Left renal cortex interstitium (tissue), 4 donors: ENCODE measurements at regions not wholly inside any gene's neighbourhood (a gene's known extent, or its start where the extent isn't known, plus 50 kb on each side); places are given as distances from the start of the nearest gene placed in this dataset.
"Not testable (repeated sequence)": the region's sequence is repeated elsewhere in the genome, so short reads cannot be mapped to it uniquely, and the experiment has no call there.

Source experiments
- DNase-seq, 4 donors: peaks; one replicate each; pipeline ENCODE4 v3.0.0-alpha.2; 2013; ENCODE audit warnings: low read depth in 4 of 4, low spot score in 2 of 4, missing footprints in 1 of 4

DNA sequence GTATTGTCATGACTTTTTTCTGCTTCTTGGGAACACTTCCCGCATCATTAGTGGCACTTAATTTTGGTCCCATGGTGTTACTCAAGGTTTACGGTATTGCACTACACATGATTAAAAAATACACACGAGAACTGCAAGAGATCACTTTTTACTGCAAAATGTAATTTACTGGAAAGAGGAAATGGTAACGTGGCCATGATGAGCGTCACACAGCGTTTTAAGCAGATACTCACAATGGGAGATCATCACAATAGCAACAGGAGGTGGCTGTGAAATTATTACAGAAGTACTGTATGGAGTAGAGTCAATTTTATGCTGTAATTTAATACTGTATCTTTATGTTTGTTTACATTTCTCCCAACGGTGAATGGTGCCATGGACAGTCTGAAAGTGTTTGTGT, 1510.3 kb downstream of the AMY1C start:
- no peak for DNase-seq

- DNase-seq, result no peak
These were observed 1521.3 kb downstream of the AMY1C start for GRCh38 chr1:105270966-105271365.

- not testable (repeated sequence) for DNase-seq
These were observed 1522.7 kb downstream of the AMY1C start for GRCh38 chr1:105272376-105272775.

DNA sequence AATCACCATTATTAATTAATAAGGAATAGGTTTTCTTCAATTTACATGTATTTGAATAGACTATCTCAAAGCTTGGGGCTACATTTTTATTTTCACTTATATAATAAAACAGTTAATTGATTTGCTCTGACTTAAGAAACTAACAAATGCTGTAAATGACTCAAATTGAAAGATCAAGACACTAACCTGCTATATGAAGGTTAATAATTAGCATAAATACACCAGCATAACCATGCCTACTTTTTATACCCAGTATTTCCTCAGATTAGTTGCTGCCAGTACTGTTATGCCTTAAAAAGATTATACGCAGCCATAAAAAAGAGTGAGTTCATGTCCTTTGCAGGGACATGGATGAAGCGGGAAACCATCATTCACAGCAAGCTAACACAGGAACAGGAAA, 1545.1 kb downstream of the AMY1C start:
- no peak for DNase-seq

GRCh38 chr1:105310063-105310462, 1560.4 kb downstream of the AMY1C start:
- no peak for DNase-seq

DNA sequence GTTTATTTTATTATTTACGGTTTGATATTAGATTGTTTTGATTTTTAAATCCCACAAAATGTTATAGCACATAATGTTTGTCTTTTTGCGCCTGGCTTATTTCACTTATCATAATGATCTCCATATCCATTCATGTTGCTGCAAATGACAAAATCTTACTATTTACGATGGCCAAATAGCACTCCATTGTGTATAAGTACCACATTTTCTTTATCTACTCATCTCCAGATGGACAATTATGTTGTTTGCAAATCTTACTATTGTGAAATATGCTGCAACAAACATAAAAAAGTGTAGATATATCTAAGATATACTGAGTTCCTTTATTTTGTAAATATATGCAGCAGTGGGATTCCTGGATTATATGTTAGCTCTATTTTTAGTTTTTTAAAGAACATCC, 1568.3 kb downstream of the AMY1C start:
- no peak for DNase-seq

DNA sequence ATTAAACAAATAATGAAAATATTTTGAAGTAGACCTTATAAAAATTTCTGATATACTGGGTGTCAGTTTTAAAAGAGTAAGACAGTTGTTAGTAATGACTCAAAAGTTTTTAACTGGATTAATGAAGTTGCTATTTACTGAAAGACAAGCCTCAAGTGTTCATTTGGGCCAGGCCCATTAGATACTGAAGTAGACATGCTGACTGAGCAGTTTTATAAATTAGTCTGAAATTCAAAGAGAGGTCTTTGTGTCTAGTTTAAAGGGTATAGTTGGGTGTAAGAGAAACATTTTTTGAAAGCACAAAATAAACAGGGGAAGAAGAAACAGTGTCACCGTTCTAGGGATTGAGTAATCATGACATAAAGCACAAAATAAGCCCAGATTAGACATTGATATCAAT, 1577.2 kb downstream of the AMY1C start:
- no peak for DNase-seq

- no peak for DNase-seq
These were observed 1587.7 kb downstream of the AMY1C start for GRCh38 chr1:105337420-105337819.

DNA sequence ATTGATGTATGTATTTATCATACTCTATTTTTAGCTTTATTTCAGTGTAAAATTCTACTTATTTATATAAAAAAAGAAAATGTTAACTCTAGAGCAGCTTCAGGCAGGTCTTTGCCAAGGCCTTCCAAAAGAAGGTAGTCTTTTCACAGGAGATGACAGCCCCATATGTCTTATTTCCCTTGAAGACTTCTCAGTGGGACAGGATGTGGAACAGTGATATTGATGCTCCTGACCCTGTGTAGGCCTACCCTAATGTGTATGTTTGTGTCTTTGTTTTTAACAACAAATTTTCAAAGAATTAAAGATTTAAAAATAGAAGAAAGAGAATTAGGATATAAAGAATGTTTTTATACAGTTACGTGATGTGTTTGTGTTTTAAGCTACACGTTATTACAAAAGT, 1593.6 kb downstream of the AMY1C start:
- no peak for DNase-seq

DNA sequence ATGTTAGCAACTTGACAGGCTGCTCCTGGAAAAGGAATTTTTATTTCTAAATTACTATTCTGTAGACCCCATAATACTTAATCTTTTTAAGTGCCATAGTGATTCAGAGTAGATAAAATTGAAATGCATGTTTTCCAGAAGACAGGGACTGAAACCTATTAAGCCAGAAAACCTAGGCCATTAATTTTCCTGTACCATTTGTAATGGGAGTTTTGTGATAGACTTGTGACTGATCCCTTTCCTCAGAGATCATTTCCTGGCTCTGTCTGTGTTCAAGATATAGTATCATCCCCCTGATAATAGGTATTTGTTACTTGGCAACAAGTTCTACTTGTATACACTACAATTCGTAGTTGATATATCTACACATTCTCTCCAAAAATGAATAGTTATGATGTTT, 1609.8 kb downstream of the AMY1C start:
- no peak for DNase-seq

GRCh38 chr1:105362438-105362837, 1612.7 kb downstream of the AMY1C start:
- DNase-seq, result no peak

DNA sequence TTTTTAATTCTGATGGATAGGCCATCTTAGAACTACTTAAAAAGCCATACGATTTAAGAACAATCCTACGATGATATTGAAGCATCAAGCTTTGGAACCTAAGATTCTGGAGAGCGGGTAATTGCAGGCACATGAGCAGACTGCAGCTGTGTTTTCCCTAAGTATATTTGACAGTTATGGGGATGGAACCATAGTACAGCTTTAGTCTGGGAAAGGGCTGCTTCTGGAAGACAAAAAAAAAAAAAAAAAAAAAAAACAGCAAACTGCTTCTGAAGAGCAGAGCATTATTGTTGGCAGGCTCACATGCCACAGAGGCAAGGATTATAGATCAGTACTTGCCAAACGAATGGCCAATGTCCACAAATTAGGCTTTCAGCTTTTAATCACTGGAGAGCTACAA, 1618.7 kb downstream of the AMY1C start:
- no peak for DNase-seq

DNA sequence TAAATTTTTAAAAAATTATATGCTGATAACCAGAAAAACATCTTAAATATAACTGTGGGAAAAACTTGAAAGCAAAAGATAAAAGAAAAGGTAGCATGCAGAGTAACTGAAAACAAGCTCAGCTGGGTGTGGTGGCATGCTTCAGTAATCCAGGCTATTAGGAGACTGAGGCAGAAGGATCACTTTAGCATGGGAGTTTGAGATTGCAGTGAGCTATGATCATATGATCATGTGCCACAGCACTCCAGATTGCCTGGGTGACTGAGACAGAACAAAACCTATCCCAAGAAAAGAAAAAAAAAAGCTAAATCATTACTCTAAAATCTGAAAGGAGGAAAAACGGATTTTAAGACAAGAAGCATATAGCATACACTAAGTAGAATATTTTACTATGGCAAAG, 1624.0 kb downstream of the AMY1C start:
- no peak for DNase-seq

- DNase-seq, result no peak
These were observed 1636.8 kb downstream of the AMY1C start for GRCh38 chr1:105386489-105386888.

- no peak for DNase-seq
These were observed 1646.3 kb downstream of the AMY1C start for GRCh38 chr1:105396001-105396400.

DNA sequence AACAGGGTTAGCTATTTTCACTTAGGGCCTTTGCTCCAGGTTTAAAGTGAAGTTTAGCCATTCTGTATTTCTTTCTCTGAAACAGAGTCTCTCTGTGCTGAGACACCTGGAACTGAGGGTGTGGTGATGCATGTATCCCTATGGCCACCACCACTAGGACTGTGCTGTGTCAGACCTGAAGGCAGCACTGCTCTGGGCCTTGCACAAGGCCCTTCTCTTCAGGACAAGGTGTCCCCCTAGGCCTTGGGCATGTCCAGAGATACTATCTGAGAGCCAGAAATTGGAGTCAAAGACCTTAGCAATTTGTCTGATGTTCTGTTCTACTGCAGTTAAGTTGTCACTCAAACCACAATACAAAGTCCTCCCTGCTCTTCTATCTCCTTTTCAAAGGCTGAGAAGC, 1649.2 kb downstream of the AMY1C start:
- no peak for DNase-seq

DNA sequence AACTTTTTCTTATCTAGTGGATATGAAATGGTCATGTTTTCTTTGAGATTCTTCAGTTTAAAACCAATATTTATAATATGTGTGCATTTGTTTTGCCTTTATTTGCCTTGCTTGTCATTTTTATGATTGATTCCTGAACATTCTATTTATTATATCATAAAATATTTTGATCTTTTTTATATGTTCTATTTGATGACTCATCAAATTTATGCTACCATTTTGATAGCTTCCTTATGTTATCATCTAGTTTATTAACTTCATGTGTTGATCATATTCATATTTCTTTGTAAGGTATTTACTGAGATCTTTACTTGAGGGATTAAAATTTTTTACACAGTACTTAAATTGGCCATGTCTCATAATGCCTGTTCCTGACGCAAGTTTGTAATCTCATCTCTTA, 1650.0 kb downstream of the AMY1C start:
- no peak for DNase-seq

DNA sequence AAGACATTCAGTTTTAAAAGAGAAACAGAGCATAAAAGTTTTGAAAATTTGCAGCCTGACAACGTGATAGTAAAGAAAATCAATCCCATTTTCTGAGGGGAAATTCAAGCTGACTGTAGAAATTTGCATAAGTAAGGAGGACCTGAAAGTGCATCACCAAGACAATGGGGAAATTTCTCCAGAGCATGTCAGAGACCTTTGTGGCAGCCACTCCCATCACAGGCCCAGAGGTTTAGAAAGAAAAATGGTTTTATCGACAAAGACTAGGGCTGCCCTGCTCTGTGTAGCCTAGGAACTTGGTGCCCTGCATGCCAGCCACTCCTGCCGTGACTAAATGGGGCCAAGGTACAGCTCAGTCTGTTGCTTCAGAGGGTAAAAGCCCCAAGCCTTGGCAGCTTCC, 1640.2 kb upstream of the PRMT6 start:
- DNase-seq, result no peak

DNA sequence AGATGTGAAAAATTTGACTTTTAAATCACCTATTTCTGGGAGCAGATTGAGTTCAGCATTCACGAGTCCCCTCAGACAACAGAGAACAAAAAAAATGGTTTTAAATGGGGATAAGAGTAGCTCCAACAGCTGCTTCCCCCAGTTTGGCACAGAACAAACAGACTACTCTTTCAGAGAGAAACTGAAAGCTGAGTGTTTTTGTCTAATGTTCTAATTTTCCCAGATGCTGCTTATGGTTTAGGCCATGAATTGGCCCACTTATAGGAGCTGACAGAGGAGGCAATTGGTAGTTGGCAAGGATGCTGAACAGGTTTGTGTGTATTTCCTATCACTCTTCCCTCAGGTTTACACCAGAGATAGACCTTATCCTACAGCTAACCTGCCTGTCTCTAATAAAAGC, 1637.4 kb upstream of the PRMT6 start:
- DNase-seq, result no peak

- DNase-seq, result no peak
These were observed 1628.9 kb upstream of the PRMT6 start for GRCh38 chr1:105427543-105427942.

DNA sequence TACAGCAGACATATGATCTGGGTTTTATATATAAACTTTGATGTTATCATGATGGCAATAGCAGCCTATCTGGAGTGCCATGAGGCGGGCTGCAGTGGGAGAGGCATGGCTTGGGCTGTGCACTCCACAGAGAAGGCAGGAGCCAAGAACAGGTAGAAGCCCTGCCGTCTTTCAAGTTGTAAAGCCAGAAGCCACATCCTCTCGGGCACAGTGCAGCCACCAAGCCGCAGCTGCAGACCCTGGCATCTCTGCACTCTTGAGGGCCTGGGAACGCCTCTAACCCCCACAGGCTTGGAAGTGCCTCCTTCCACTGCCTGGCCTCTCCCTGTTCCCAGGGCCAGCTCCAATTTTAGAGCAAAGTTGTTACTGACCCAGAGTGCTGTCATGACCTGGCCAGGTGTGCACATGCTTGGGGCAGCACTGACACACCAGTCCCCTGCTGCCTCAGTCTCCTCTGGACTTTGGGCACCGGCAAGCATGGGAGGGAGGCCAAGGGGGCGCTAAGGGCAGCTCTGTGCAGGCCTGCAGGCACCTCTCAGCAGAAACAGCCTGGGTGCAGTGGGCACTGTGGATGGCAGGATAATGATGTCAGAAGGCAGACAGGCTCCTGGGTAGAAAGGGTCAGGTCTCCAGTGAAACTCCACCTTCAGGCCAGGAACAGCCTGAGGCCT, 1619.8 kb upstream of the PRMT6 start:
- no peak for DNase-seq

- DNase-seq, result no peak
These were observed 1618.6 kb upstream of the PRMT6 start for GRCh38 chr1:105437847-105438246.

DNA sequence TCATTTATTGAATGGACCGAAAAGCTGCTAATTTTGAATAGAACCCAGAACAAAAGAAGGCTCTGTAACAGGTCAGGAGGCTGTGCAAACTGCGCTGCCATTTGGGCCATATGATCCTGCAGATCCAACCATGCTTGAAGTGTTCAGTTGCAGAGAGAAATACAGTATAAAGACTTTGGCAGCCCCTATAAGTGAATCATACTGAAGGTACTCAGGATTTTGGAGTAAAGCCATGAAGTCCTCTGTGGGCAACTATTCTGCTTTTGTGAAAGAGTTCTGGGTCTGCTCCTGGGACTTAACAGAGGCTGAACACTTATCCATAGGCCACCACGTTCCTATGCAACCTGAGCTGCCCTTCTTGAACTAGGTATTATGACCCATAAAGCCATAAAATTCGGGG, 1613.6 kb upstream of the PRMT6 start:
- no peak for DNase-seq
